ENCODE measurements at regions not wholly inside any gene's neighbourhood (a gene's known extent, or its start where the extent isn't known, plus 50 kb on each side); places are given as distances from the start of the nearest gene placed in this dataset.

- TF ChIP-seq CTCF (conservative IDR thresholded peaks at IDR 0.05): no peak
- H3K4me3 Mint-ChIP-seq: no peak overlapping the region
These were observed 106.2 kb upstream of the DTNBP1 start for GRCh38 chr6:15768999-15769398.

More at GRCh38 chr6:15768999-15769398, 106.2 kb upstream of the DTNBP1 start:
- Histone ChIP-seq H2BK20ac (ENCODE audit: low read depth, low read length, poor library complexity, severe bottlenecking) (no peak overlapping the region), H3K18ac (ENCODE audit: insufficient read length, low read depth, low read length) (no peak overlapping the region), H3T11ph (ENCODE audit: low read length) (no peak overlapping the region), H2BK15ac (ENCODE audit: low read depth, low read length) (no peak overlapping the region), H3K27ac (ENCODE audit: insufficient read length, low read depth, low read length) (no peak overlapping the region), H3K79me2 (ENCODE audit: insufficient read depth, low read length) (no peaks in the 10 kb centered on the region), H3K23me2 (ENCODE audit: insufficient read length, low read depth, low read length, poor library complexity, severe bottlenecking) (no peaks in the 10 kb centered on the region), H3K9me3 (ENCODE audit: control insufficient read depth, low read depth, low read length) (no peaks in the 10 kb centered on the region), H3K4me2 (ENCODE audit: insufficient read depth, insufficient read length, low read length) (no peak overlapping the region), H4K5ac (ENCODE audit: insufficient read length, low read depth, low read length) (no peak overlapping the region), H4K8ac (replicated peaks; ENCODE audit: insufficient read length, low read depth, low read length) (no peak overlapping the region), H4K20me1 (ENCODE audit: control insufficient read depth, insufficient read depth, insufficient read length) (no peaks in the 10 kb centered on the region), H3K23ac (ENCODE audit: insufficient read length, low read depth, low read length) (no peak overlapping the region), H2AFZ (ENCODE audit: low read length) (no peak overlapping the region), H2BK5ac (ENCODE audit: insufficient read length, low read length) (no peak overlapping the region), H3K4ac (ENCODE audit: low read depth, low read length) (no peak overlapping the region), H3K56ac (ENCODE audit: insufficient read length, low read depth, low read length) (no peak overlapping the region), H2BK12ac (ENCODE audit: insufficient read length, low read depth, low read length) (no peak overlapping the region), H4K91ac (ENCODE audit: insufficient read length, low read depth, low read length) (no peak overlapping the region), H3K14ac (ENCODE audit: insufficient read depth, low read length) (no peak overlapping the region), H3K4me1 (ENCODE audit: insufficient read depth, low read length) (no peaks in the 10 kb centered on the region), H2BK120ac (ENCODE audit: low read depth, low read length, poor library complexity, severe bottlenecking) (no peak overlapping the region), H3K27me3 (ENCODE audit: insufficient read depth, low read length) (no peaks in the 10 kb centered on the region), H3K9ac (ENCODE audit: extremely low read depth, insufficient read length, low read length) (no peak overlapping the region), H3K79me1 (ENCODE audit: insufficient read depth, low read depth, low read length, poor library complexity, severe bottlenecking) (no peaks in the 10 kb centered on the region), H2AK5ac (ENCODE audit: insufficient read length, low read length) (no peak overlapping the region)
- Mint-ChIP-seq H3K9me3 (no peaks in the 10 kb centered on the region), H3K4me1 (peaks cover 1 to 4% of the 10 kb centered on the region in 2 experiments), H3K27me3 (ENCODE audit: low read depth) (peaks cover 8% of the 10 kb centered on the region), H3K27ac (no peak overlapping the region), H3K36me3 (ENCODE audit: insufficient read depth in 1 of 3, low read depth in 3 of 3) (no peaks in the 10 kb centered on the region)
- DNase-seq: no peak
- no CpG with 5 or more reads among the region's 5 CpGs for WGBS (ENCODE audit: extremely low coverage, insufficient read length, low lambda C conversion rate)
